C4-2B (cell line): ENCODE measurements at regions not wholly inside any gene's neighbourhood (a gene's known extent, or its start where the extent isn't known, plus 50 kb on each side); places are given as distances from the start of the nearest gene placed in this dataset.

Experiments
- H3K27ac ChIP-seq: fragments of 450-650 bp; 2 replicates; pipeline ENCODE4 v1.5.1; 2017
- CTCF ChIP-seq: fragments of 450-650 bp; conservative IDR thresholded peaks from 2 replicates; pipeline ENCODE4 v1.5.1; 2017; ENCODE audit warnings: mild to moderate bottlenecking
- ZFX ChIP-seq: fragments of 450-650 bp; IDR thresholded peaks from 2 replicates; pipeline ENCODE4 v1.6.1; 2017

GRCh38 chr13:58827904-58828303 is 1196.4 kb downstream of the PCDH17 start:
- no peak for TF ChIP-seq ZFX
- no peak overlapping the region for H3K27ac ChIP-seq

GRCh38 chr13:58830841-58831240 is 1199.3 kb downstream of the PCDH17 start:
- no peak overlapping the region for H3K27ac ChIP-seq
- TF ChIP-seq CTCF (no peak), ZFX (no peak)

GRCh38 chr13:58838615-58839014 is 1207.1 kb downstream of the PCDH17 start:
- TF ChIP-seq CTCF, result no peak
- TF ChIP-seq ZFX, result no peak
- no peak overlapping the region for H3K27ac ChIP-seq

- no peak overlapping the region for H3K27ac ChIP-seq
- no peak for TF ChIP-seq ZFX
These were observed 1211.5 kb downstream of the PCDH17 start for GRCh38 chr13:58843071-58843470.

GRCh38 chr13:58843567-58843966 is 1212.0 kb downstream of the PCDH17 start:
- H3K27ac ChIP-seq, result no peak overlapping the region
- TF ChIP-seq ZFX, result no peak
- TF ChIP-seq CTCF, result 0 out of 2 replicates have a peak, but pooled peaks have one; percentile 12

GRCh38 chr13:58850161-58850560 is 1218.6 kb downstream of the PCDH17 start:
- H3K27ac ChIP-seq, result no peak overlapping the region
- TF ChIP-seq ZFX, result no peak
- TF ChIP-seq CTCF, result no peak

- TF ChIP-seq CTCF, result no peak
- no peak overlapping the region for H3K27ac ChIP-seq
These were observed 1220.5 kb downstream of the PCDH17 start for GRCh38 chr13:58852076-58852475.

GRCh38 chr13:58855283-58855682 is 1223.7 kb downstream of the PCDH17 start:
- TF ChIP-seq CTCF (no peak), ZFX (no peak)
- no peak overlapping the region for H3K27ac ChIP-seq
